PFSK-1 (cell line): ENCODE measurements at regions not wholly inside any gene's neighbourhood (a gene's known extent, or its start where the extent isn't known, plus 50 kb on each side); places are given as distances from the start of the nearest gene placed in this dataset.

Source experiments
- POLR2AphosphoS5 ChIP-seq: IDR thresholded peaks from 2 replicates; pipeline ENCODE4 v1.6.1; 2012; ENCODE audit warnings: low read depth, mild to moderate bottlenecking, control low read depth, low read length, moderate library complexity
- SIN3A ChIP-seq: IDR thresholded peaks from 2 replicates; pipeline ENCODE4 v1.6.1; 2012; ENCODE audit warnings: mild to moderate bottlenecking, low read length, moderate library complexity, borderline replicate concordance; ENCODE audit not compliant: insufficient read depth
- TF ChIP-seq, protein P1 (sequence below), 2 experiments: IDR thresholded peaks; 2 replicates each; pipeline versions ENCODE4 v1.6.1 to v1.8.0; 2011 to 2012; ENCODE audit warnings: low read depth in 2 of 2, low read length in 2 of 2, control low read depth in 1 of 2, inconsistent platforms in 1 of 2, mild to moderate bottlenecking in 1 of 2, moderate library complexity in 1 of 2; ENCODE audit not compliant: insufficient read depth in 1 of 2

DNA sequence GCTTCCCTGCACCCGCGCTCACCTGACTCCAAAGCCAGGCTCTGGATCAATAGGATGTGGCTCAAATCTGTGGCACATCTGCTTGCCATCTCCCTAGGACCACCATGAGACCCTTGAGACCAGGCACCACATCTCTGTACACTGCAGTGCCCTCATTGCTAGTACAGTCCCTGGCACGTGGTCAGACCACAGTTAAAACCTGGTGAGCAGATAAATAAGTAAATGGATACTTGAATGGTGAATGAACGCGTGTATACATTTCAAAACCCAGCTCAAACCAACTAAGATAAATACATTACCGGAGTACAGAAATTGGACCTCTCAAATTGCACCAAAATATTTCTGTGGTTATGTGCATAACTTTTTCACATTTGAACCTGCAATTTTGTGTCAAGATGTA, 221.2 kb upstream of the IRX4 start:
- TF ChIP-seq SIN3A, result no peak
- TF ChIP-seq, protein P1, sequence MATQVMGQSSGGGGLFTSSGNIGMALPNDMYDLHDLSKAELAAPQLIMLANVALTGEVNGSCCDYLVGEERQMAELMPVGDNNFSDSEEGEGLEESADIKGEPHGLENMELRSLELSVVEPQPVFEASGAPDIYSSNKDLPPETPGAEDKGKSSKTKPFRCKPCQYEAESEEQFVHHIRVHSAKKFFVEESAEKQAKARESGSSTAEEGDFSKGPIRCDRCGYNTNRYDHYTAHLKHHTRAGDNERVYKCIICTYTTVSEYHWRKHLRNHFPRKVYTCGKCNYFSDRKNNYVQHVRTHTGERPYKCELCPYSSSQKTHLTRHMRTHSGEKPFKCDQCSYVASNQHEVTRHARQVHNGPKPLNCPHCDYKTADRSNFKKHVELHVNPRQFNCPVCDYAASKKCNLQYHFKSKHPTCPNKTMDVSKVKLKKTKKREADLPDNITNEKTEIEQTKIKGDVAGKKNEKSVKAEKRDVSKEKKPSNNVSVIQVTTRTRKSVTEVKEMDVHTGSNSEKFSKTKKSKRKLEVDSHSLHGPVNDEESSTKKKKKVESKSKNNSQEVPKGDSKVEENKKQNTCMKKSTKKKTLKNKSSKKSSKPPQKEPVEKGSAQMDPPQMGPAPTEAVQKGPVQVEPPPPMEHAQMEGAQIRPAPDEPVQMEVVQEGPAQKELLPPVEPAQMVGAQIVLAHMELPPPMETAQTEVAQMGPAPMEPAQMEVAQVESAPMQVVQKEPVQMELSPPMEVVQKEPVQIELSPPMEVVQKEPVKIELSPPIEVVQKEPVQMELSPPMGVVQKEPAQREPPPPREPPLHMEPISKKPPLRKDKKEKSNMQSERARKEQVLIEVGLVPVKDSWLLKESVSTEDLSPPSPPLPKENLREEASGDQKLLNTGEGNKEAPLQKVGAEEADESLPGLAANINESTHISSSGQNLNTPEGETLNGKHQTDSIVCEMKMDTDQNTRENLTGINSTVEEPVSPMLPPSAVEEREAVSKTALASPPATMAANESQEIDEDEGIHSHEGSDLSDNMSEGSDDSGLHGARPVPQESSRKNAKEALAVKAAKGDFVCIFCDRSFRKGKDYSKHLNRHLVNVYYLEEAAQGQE (IDR thresholded peaks at IDR 0.05; ENCODE audit: insufficient read depth in 1 of 2, low read depth in 2 of 2, low read length in 2 of 2), result no peak
- no peak for TF ChIP-seq POLR2AphosphoS5
